ENCODE measurements at regions not wholly inside any gene's neighbourhood (a gene's known extent, or its start where the extent isn't known, plus 50 kb on each side); places are given as distances from the start of the nearest gene placed in this dataset.

- H4K20me1 ChIP-seq (ENCODE audit: control insufficient read depth, insufficient read depth, low read length, poor library complexity, severe bottlenecking) = no peaks in the 10 kb centered on the region
- Mint-ChIP-seq H3K4me1 (no peaks in the 10 kb centered on the region), H3K27me3 (peaks cover 6% of the 10 kb centered on the region), H3K27ac (no peak overlapping the region), H3K4me3 (no peak overlapping the region), H3K9me3 (ENCODE audit: insufficient read depth) (no peaks in the 10 kb centered on the region)
- TF ChIP-seq EZH2 (IDR thresholded peaks at IDR 0.05; ENCODE audit: borderline replicate concordance, insufficient read depth, low read depth, low read length, poor library complexity, severe bottlenecking) (no peak), CTCF (IDR thresholded peaks at IDR 0.05) (no peak)
- DNase-seq (no peak), ATAC-seq (ENCODE audit: low read depth) (no peak)
- H2AFZ ChIP-seq (ENCODE audit: insufficient read depth, low read depth, low read length, poor library complexity, severe bottlenecking) = no peak overlapping the region
- ChIA-PET CTCF (no interaction called here), POLR2A (no interaction called here)
- no peak overlapping the region for H3K27ac ChIP-seq (ENCODE audit: low read length in 2 of 2)
- H3K4me1 ChIP-seq (ENCODE audit: control insufficient read depth in 2 of 2, insufficient read depth in 2 of 2, low read length in 2 of 2) = no peaks in the 10 kb centered on the region
- intact Hi-C loops (cut with micrococcal nuclease) = no loop called here
- no peaks in the 10 kb centered on the region for H3K36me3 ChIP-seq (replicated peaks in 1 of 2; ENCODE audit: control extremely low read depth in 1 of 2, control insufficient read depth in 1 of 2, extremely low read depth in 1 of 2, insufficient read depth in 2 of 2, low read length in 1 of 2)
- no peak overlapping the region for H3K4me2 ChIP-seq (replicated peaks; ENCODE audit: low read depth, low read length, poor library complexity, severe bottlenecking)
- no peak overlapping the region for H3K4me3 ChIP-seq (ENCODE audit: control extremely low read depth in 1 of 5, extremely low read depth in 1 of 5, insufficient read depth in 1 of 5, low read depth in 2 of 5, low read length in 4 of 5)
- no peaks in the 10 kb centered on the region for H3K79me2 ChIP-seq (ENCODE audit: control insufficient read depth, insufficient read depth, low read length)
- no peaks in the 10 kb centered on the region for H3K27me3 ChIP-seq (replicated peaks in 1 of 4; ENCODE audit: control extremely low read depth in 1 of 4, control insufficient read depth in 3 of 4, insufficient read depth in 4 of 4, low read length in 3 of 4)
- WGBS (ENCODE audit: insufficient coverage) = 100% methylated on average over 2 of the region's 5 CpGs
- H3K9me3 ChIP-seq (ENCODE audit: control extremely low read depth in 1 of 3, control insufficient read depth in 2 of 3, insufficient read depth in 1 of 3, low read length in 2 of 3) = peaks cover 0 to 3% (median 0%) of the 10 kb centered on the region in 3 donors
- H3K9ac ChIP-seq (ENCODE audit: low read length) = no peak overlapping the region
Observed at GRCh38 chr1:14372526-14372925, 226.0 kb upstream of the KAZN start.

GRCh38 chr1:14373081-14373758 is 225.3 kb upstream of the KAZN start:
- H3K4me1 Mint-ChIP-seq = no peaks in the 10 kb centered on the region
- ATAC-seq (ENCODE audit: low read depth) (no peak), DNase-seq (no peak)
- POLR2A ChIA-PET = no interaction called here
- no peaks in the 10 kb centered on the region for H3K4me1 ChIP-seq (ENCODE audit: control insufficient read depth in 2 of 2, insufficient read depth in 2 of 2, low read length in 2 of 2)
- H2AFZ ChIP-seq (ENCODE audit: insufficient read depth, low read depth, low read length, poor library complexity, severe bottlenecking) = no peak overlapping the region
- H3K36me3 ChIP-seq (replicated peaks in 1 of 2; ENCODE audit: control extremely low read depth in 1 of 2, control insufficient read depth in 1 of 2, extremely low read depth in 1 of 2, insufficient read depth in 2 of 2, low read length in 1 of 2) = no peaks in the 10 kb centered on the region
- H3K9me3 Mint-ChIP-seq (ENCODE audit: insufficient read depth) = no peaks in the 10 kb centered on the region
- intact Hi-C loops (cut with micrococcal nuclease) = no loop called here
- no peak overlapping the region for H3K4me2 ChIP-seq (replicated peaks; ENCODE audit: low read depth, low read length, poor library complexity, severe bottlenecking)
- H3K9me3 ChIP-seq (ENCODE audit: control extremely low read depth in 1 of 3, control insufficient read depth in 2 of 3, insufficient read depth in 1 of 3, low read length in 2 of 3) = peaks cover 0 to 3% (median 0%) of the 10 kb centered on the region in 3 donors
- H3K27ac Mint-ChIP-seq = no peak overlapping the region
- H3K9ac ChIP-seq (ENCODE audit: low read length) = no peak overlapping the region
- no peaks in the 10 kb centered on the region for H3K79me2 ChIP-seq (ENCODE audit: control insufficient read depth, insufficient read depth, low read length)
- H3K27ac ChIP-seq (ENCODE audit: low read length in 2 of 2) = no peak overlapping the region
- no peaks in the 10 kb centered on the region for H3K27me3 ChIP-seq (replicated peaks in 1 of 4; ENCODE audit: control extremely low read depth in 1 of 4, control insufficient read depth in 3 of 4, insufficient read depth in 4 of 4, low read length in 3 of 4)
- H4K20me1 ChIP-seq (ENCODE audit: control insufficient read depth, insufficient read depth, low read length, poor library complexity, severe bottlenecking) = no peaks in the 10 kb centered on the region
- no peak overlapping the region for H3K4me3 ChIP-seq (ENCODE audit: control extremely low read depth in 1 of 5, extremely low read depth in 1 of 5, insufficient read depth in 1 of 5, low read depth in 2 of 5, low read length in 4 of 5)
- H3K4me3 Mint-ChIP-seq = no peak overlapping the region
- TF ChIP-seq CTCF (IDR thresholded peaks at IDR 0.05) (no peak), EZH2 (IDR thresholded peaks at IDR 0.05; ENCODE audit: borderline replicate concordance, insufficient read depth, low read depth, low read length, poor library complexity, severe bottlenecking) (no peak)
- 71% methylated on average over 1 of the region's 2 CpGs for WGBS (ENCODE audit: insufficient coverage)
- CTCF ChIA-PET = no interaction called here
- H3K27me3 Mint-ChIP-seq = peaks cover 6% of the 10 kb centered on the region

All from B cell (primary cell).